RWPE1 (cell line): ENCODE measurements at regions not wholly inside any gene's neighbourhood (a gene's known extent, or its start where the extent isn't known, plus 50 kb on each side); places are given as distances from the start of the nearest gene placed in this dataset.

ENCODE experiments used
- CTCF ChIA-PET: fragments of 350-600 bp; sonication (Branson Sonifier 250); formaldehyde crosslinking; extraction: SDS; loops from one replicate; lab custom pipeline; 2021; lab: Yijun Ruan, JAX
- POLR2A ChIA-PET: fragments of 400-600 bp; formaldehyde crosslinking; extraction: SDS; loops from one replicate; lab custom pipeline; 2020; ENCODE audit warnings: antibody characterized with exemption; ENCODE audit not compliant: low non-redundant PET; lab: Yijun Ruan, JAX
- DNase-seq: peaks from one replicate; pipeline ENCODE4 v3.0.0; 2012; ENCODE audit warnings: low spot score
- H3K27ac ChIP-seq: fragments of 450-650 bp; 2 replicates; pipeline ENCODE4 v1.5.1; 2017
- CTCF ChIP-seq: fragments of 450-650 bp; conservative IDR thresholded peaks from 2 replicates; pipeline ENCODE4 v1.5.1; 2017; ENCODE audit warnings: low read depth, mild to moderate bottlenecking

GRCh38 chr11:92141159-92141558 is 83.5 kb upstream of the FAT3 start:
- DNase-seq: no peak
- POLR2A ChIA-PET: no interaction called here
- TF ChIP-seq CTCF: no peak
- H3K27ac ChIP-seq: no peak overlapping the region
- CTCF ChIA-PET: no interaction called here

GRCh38 chr11:92140021-92140420 is 84.6 kb upstream of the FAT3 start:
- POLR2A ChIA-PET: no interaction called here

GRCh38 chr11:92138296-92138695 is 86.3 kb upstream of the FAT3 start:
- no peak for DNase-seq
- ChIA-PET POLR2A (no interaction called here), CTCF (no interaction called here)
- TF ChIP-seq CTCF: no peak
- H3K27ac ChIP-seq: no peak overlapping the region

More at GRCh38 chr11:92140021-92140420, 84.6 kb upstream of the FAT3 start:
- CTCF ChIA-PET: no interaction called here
- no peak for DNase-seq
- no peak for TF ChIP-seq CTCF
- no peak overlapping the region for H3K27ac ChIP-seq

- TF ChIP-seq CTCF: no peak
Measured at GRCh38 chr11:92137747-92138146, 86.9 kb upstream of the FAT3 start.

GRCh38 chr11:92136797-92137196 is 87.8 kb upstream of the FAT3 start:
- ChIA-PET POLR2A (no interaction called here), CTCF (interaction anchor here (0.6 kb wide), 1 partner anchor 132 kb away, joined by 3 read pairs; no protein-coding TSS in a partner anchor)
- no peak for TF ChIP-seq CTCF
- no peak for DNase-seq
- no peak overlapping the region for H3K27ac ChIP-seq

More at GRCh38 chr11:92137747-92138146, 86.9 kb upstream of the FAT3 start:
- ChIA-PET CTCF (no interaction called here), POLR2A (no interaction called here)
- no peak for DNase-seq
- no peak overlapping the region for H3K27ac ChIP-seq

- ChIA-PET CTCF (no interaction called here), POLR2A (no interaction called here)
- TF ChIP-seq CTCF: no peak
- H3K27ac ChIP-seq: no peak overlapping the region; the same call in 1 of the 2 replicates
- peak; percentile 24 for DNase-seq
Measured at GRCh38 chr11:92131289-92131865, 93.2 kb upstream of the FAT3 start.
